ENCODE measurements at regions not wholly inside any gene's neighbourhood (a gene's known extent, or its start where the extent isn't known, plus 50 kb on each side); places are given as distances from the start of the nearest gene placed in this dataset.

DNA sequence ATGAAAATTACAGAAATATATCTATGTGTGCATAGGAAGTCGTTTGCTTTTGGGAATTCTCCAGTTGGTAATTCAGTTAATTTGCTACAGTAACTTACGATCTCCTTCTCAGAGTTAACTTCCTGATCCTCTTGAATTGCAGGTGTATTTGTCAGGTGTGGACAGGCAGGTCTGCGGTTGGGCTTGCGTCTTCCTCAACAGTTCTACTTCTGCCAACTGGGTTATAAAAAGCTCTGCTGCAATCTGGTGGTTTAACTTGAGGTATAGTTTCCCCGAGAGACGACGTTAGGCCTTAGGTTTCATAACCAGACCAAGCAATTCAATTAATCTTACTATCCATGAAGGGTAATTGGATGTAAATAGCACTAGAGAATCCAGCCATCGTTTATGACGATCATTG, 88.2 kb downstream of the GABPA start:
- no peak overlapping the region for H3K27ac ChIP-seq (ENCODE audit: low read depth, low read length)
- no peak overlapping the region for H3K4me3 ChIP-seq (ENCODE audit: low read length)
- ChIA-PET CTCF (interaction anchor here (0.6 kb wide), 1 partner anchor 760 kb away, joined by 3 read pairs; no protein-coding TSS in a partner anchor), POLR2A (no interaction called here)
- no peak for ATAC-seq
- Mint-ChIP-seq H3K36me3 (no peaks in the 10 kb centered on the region), H3K4me3 (no peak overlapping the region), H3K27me3 (peaks cover 0 to 9% (median 0%) of the 10 kb centered on the region in 5 donors), H3K27ac (no peak overlapping the region), H3K4me1 (peaks cover 0 to 6% (median 0%) of the 10 kb centered on the region in 7 donors), H3K9me3 (no peaks in the 10 kb centered on the region)
- no peaks in the 10 kb centered on the region for H3K9me3 ChIP-seq (ENCODE audit: control insufficient read depth in 2 of 3, low read length in 3 of 3)
- H3K27me3 ChIP-seq (ENCODE audit: control insufficient read depth in 2 of 2, insufficient read depth in 2 of 2, low read length in 2 of 2), result no peaks in the 10 kb centered on the region
- no peak for DNase-seq
- H3K4me1 ChIP-seq (ENCODE audit: control insufficient read depth in 2 of 2, insufficient read depth in 2 of 2, low read length in 2 of 2), result no peaks in the 10 kb centered on the region
- intact Hi-C loops (cut with micrococcal nuclease), result no loop called here
- H3K36me3 ChIP-seq (ENCODE audit: control insufficient read depth in 2 of 3, insufficient read depth in 3 of 3, low read length in 3 of 3), result no peaks in the 10 kb centered on the region

DNA sequence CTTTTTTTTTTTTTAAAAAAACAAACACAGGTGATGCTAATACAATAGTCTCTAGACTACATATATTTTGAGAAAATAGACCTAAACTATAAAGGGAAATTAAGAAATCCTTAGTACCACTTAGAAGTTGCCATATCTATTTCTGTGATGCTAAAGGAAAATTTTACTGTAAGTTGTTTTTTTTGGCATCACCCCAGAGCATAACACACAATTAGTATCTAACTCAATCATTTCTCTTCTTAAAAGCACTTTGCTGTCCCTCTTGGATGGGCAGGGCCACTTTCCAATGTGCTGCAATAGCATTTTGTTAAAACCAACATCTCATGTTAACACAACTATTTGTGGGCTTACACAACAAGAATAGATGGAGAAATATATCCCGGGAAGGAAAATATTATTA, 91.9 kb downstream of the GABPA start:
- no peaks in the 10 kb centered on the region for H3K27me3 ChIP-seq (ENCODE audit: control insufficient read depth in 2 of 2, insufficient read depth in 2 of 2, low read length in 2 of 2)
- Mint-ChIP-seq H3K27me3 (peaks cover 0 to 11% (median 5%) of the 10 kb centered on the region in 5 donors), H3K36me3 (no peaks in the 10 kb centered on the region), H3K4me1 (peaks cover 0 to 2% (median 0%) of the 10 kb centered on the region in 7 donors), H3K27ac (no peak overlapping the region), H3K4me3 (no peak overlapping the region), H3K9me3 (no peaks in the 10 kb centered on the region)
- POLR2A ChIA-PET, result no interaction called here
- H3K4me1 ChIP-seq (ENCODE audit: control insufficient read depth in 2 of 2, insufficient read depth in 2 of 2, low read length in 2 of 2), result no peaks in the 10 kb centered on the region
- no peak for ATAC-seq
- DNase-seq, result no peak
- CTCF ChIA-PET, result no interaction called here
- no peak overlapping the region for H3K4me3 ChIP-seq (ENCODE audit: low read length)
- no peaks in the 10 kb centered on the region for H3K9me3 ChIP-seq (ENCODE audit: control insufficient read depth in 2 of 3, low read length in 3 of 3)
- intact Hi-C loops (cut with micrococcal nuclease), result no loop called here
- no peaks in the 10 kb centered on the region for H3K36me3 ChIP-seq (ENCODE audit: control insufficient read depth in 2 of 3, insufficient read depth in 3 of 3, low read length in 3 of 3)
- no peak overlapping the region for H3K27ac ChIP-seq (ENCODE audit: low read depth, low read length)

DNA sequence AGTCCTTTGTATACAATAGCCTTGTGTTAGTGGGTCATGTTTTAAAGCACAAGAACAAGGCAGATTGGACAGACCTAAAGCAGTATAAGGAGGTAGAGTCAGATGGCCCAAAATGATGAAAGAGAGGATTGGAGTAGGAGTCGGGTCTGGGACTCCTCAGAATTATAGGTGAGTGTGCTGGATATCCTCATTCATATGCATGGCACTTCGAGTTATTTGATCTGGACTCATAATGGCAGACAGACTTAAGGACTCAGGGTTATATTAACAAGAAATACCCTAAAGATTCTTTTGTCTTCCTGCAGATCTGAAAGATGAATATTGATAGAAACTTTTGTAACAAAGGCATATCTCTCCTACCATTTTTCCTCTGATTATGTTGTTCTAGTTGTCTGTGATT, 92.7 kb downstream of the GABPA start:
- Mint-ChIP-seq H3K36me3 (no peaks in the 10 kb centered on the region), H3K9me3 (peaks cover 0 to 2% (median 0%) of the 10 kb centered on the region in 11 donors), H3K27me3 (peaks cover 0 to 11% (median 5%) of the 10 kb centered on the region in 5 donors), H3K4me1 (peaks cover 0 to 2% (median 0%) of the 10 kb centered on the region in 7 donors), H3K27ac (no peak overlapping the region), H3K4me3 (no peak overlapping the region)
- H3K36me3 ChIP-seq (ENCODE audit: control insufficient read depth in 2 of 3, insufficient read depth in 3 of 3, low read length in 3 of 3), result no peaks in the 10 kb centered on the region
- ATAC-seq, result no peak
- POLR2A ChIA-PET, result no interaction called here
- DNase-seq, result no peak
- no peaks in the 10 kb centered on the region for H3K9me3 ChIP-seq (ENCODE audit: control insufficient read depth in 2 of 3, low read length in 3 of 3)
- no peaks in the 10 kb centered on the region for H3K4me1 ChIP-seq (ENCODE audit: control insufficient read depth in 2 of 2, insufficient read depth in 2 of 2, low read length in 2 of 2)
- intact Hi-C loops (cut with micrococcal nuclease), result no loop called here
- CTCF ChIA-PET, result no interaction called here
- no peak overlapping the region for H3K4me3 ChIP-seq (ENCODE audit: low read length)
- H3K27me3 ChIP-seq (ENCODE audit: control insufficient read depth in 2 of 2, insufficient read depth in 2 of 2, low read length in 2 of 2), result no peaks in the 10 kb centered on the region
- no peak overlapping the region for H3K27ac ChIP-seq (ENCODE audit: low read depth, low read length)
